ENCODE measurements at regions not wholly inside any gene's neighbourhood (a gene's known extent, or its start where the extent isn't known, plus 50 kb on each side); places are given as distances from the start of the nearest gene placed in this dataset.

DNA sequence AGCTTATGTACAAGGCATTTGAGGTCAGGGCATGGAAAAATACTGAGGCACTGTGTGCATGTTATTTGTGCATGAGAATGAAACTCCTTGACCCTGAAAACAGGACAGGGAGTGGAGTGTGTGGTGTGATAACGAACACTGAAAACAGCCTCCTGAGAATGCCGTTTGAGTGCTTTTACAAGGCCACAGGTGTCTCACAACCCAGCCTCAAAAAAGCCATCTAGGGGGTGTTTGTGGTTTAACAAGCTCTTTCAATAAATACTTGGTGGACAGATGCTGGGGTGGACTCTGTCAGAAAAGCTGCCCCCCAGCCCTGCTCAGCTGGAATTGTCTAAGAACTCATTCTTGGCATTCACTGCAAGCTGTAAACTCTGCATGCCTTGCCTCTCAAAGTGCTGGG lies 94.0 kb upstream of the SLC25A48 start (continued):
- TF ChIP-seq RXRA (IDR thresholded peaks at IDR 0.05; ENCODE audit: borderline replicate concordance, low read depth) = no peak

DNA sequence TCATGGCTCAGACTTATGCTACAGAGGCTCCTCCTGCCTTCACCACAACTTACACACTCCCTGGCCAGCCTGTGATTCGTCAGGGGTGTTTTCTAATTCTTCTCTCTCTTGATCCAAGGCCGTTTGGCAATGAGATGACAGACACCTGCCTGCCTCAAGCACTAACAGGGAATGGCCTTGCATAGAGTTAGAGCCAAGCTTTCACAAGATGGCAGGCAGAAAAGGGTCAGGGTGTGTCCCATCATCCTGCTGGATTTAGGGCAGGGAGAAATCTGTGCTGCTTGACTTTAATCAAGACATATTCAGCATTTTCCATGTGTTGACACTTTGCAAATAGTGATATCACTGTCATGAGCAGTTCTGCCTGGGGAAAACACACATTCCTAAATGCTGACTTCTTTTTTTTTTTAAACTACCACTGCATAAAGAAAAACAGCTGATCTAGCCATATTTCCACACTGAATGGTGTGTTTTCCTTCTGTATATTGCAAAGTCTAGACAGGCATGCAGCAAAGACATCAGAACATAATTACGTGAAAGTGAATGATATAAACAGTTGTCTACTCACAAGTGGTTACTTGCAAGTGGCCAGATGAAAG lies 95.0 kb upstream of the SLC25A48 start:
- Histone ChIP-seq H4K20me1 (ENCODE audit: insufficient read depth) (no peaks in the 10 kb centered on the region), H3K27me3 (ENCODE audit: insufficient read depth) (peaks cover 5% of the 10 kb centered on the region; the same call in 1 of the 2 replicates), H3K79me2 (ENCODE audit: insufficient read depth) (no peaks in the 10 kb centered on the region), H2AFZ (ENCODE audit: low read depth) (no peak overlapping the region), H3K9me2 (no peaks in the 10 kb centered on the region), H3K4me2 (no peak overlapping the region), H3K36me3 (replicated peaks in 1 of 2; ENCODE audit: control insufficient read depth in 1 of 2, insufficient read depth in 2 of 2, low read length in 1 of 2) (no peaks in the 10 kb centered on the region), H3K9me3 (no peaks in the 10 kb centered on the region), H3F3A (replicated peaks; ENCODE audit: insufficient read depth) (no peaks in the 10 kb centered on the region), H3K4me3 (ENCODE audit: low read depth in 2 of 2, low read length in 1 of 2) (no peak overlapping the region), H3K27ac (ENCODE audit: low read depth in 2 of 2, low read length in 1 of 2) (no peak overlapping the region), H3K9ac (no peak overlapping the region), H3K4me1 (ENCODE audit: control insufficient read depth in 1 of 2, insufficient read depth in 2 of 2, low read depth in 1 of 2, low read length in 1 of 2) (peaks cover 0 to 4% of the 10 kb centered on the region in 2 experiments; a peak in 1 of 4 replicates)
- no peak for DNase-seq
- ChIA-PET CTCF (no interaction called here), POLR2A (no interaction called here)
- WGBS (ENCODE audit: low lambda C conversion rate) = 11% methylated on average over 3 of the region's 3 CpGs
- TF ChIP-seq FOXM1 (IDR thresholded peaks at IDR 0.05; ENCODE audit: low read depth) = no peak
- no peak for TF ChIP-seq TCF12 (IDR thresholded peaks at IDR 0.05)
- no peak for TF ChIP-seq RFX5 (IDR thresholded peaks at IDR 0.05; ENCODE audit: low read length)
- TF ChIP-seq FOXJ3 (CRISPR knock-in tag; IDR thresholded peaks at IDR 0.05) = no peak
- TF ChIP-seq GABPA (IDR thresholded peaks at IDR 0.05; ENCODE audit: low read depth) = no peak
- TF ChIP-seq YY1 (IDR thresholded peaks at IDR 0.05; ENCODE audit: low read depth) = no peak
- TF ChIP-seq ELF1 (IDR thresholded peaks at IDR 0.05) = no peak
- no peak for TF ChIP-seq POLR2AphosphoS5 (IDR thresholded peaks at IDR 0.05; ENCODE audit: low read depth, low read length)
- TF ChIP-seq, protein P1, sequence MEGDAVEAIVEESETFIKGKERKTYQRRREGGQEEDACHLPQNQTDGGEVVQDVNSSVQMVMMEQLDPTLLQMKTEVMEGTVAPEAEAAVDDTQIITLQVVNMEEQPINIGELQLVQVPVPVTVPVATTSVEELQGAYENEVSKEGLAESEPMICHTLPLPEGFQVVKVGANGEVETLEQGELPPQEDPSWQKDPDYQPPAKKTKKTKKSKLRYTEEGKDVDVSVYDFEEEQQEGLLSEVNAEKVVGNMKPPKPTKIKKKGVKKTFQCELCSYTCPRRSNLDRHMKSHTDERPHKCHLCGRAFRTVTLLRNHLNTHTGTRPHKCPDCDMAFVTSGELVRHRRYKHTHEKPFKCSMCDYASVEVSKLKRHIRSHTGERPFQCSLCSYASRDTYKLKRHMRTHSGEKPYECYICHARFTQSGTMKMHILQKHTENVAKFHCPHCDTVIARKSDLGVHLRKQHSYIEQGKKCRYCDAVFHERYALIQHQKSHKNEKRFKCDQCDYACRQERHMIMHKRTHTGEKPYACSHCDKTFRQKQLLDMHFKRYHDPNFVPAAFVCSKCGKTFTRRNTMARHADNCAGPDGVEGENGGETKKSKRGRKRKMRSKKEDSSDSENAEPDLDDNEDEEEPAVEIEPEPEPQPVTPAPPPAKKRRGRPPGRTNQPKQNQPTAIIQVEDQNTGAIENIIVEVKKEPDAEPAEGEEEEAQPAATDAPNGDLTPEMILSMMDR (IDR thresholded peaks at IDR 0.05) = no peak
- no peak for TF ChIP-seq SMC3 (IDR thresholded peaks at IDR 0.05; ENCODE audit: low read depth, low read length)
- TF ChIP-seq RXRA (IDR thresholded peaks at IDR 0.05; ENCODE audit: borderline replicate concordance, low read depth) = no peak
- TF ChIP-seq CHD2 (IDR thresholded peaks at IDR 0.05; ENCODE audit: low read length, partially characterized antibody) = no peak

DNA sequence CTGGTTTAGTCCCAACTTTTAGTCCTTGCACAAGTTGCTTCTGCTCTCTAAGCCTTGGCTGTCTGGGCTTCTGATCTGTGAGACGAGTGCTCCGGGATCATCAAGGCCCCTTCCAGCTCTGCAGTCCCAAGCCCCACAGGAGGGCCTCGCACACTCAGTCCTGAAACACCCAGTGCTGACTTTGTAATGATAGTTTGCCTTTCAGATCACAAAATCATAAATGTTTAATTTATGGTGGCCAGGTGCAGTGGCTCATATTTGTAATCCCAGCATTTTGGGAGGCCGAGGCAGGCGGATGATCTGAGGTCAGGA lies 95.9 kb upstream of the SLC25A48 start:
- 45% methylated on average over 5 of the region's 5 CpGs for WGBS (ENCODE audit: low lambda C conversion rate)
- H3K9me3 ChIP-seq = no peaks in the 10 kb centered on the region
- no peaks in the 10 kb centered on the region for H3K9me2 ChIP-seq
- H3F3A ChIP-seq (replicated peaks; ENCODE audit: insufficient read depth) = no peaks in the 10 kb centered on the region
- CTCF ChIA-PET = no interaction called here
- no peak overlapping the region for H2AFZ ChIP-seq (ENCODE audit: low read depth)
- no peak for DNase-seq
- peaks cover 5% of the 10 kb centered on the region; the same call in 1 of the 2 replicates for H3K27me3 ChIP-seq (ENCODE audit: insufficient read depth)
- H3K36me3 ChIP-seq (replicated peaks in 1 of 2; ENCODE audit: control insufficient read depth in 1 of 2, insufficient read depth in 2 of 2, low read length in 1 of 2) = no peaks in the 10 kb centered on the region
- H3K27ac ChIP-seq (ENCODE audit: low read depth in 2 of 2, low read length in 1 of 2) = no peak overlapping the region
- H3K9ac ChIP-seq = no peak overlapping the region
- no peak overlapping the region for H3K4me3 ChIP-seq (ENCODE audit: low read depth in 2 of 2, low read length in 1 of 2)
- no peaks in the 10 kb centered on the region for H3K79me2 ChIP-seq (ENCODE audit: insufficient read depth)
- TF ChIP-seq GATA2 (CRISPR knock-in tag; IDR thresholded peaks at IDR 0.05) (no peak), SMC3 (IDR thresholded peaks at IDR 0.05; ENCODE audit: low read depth, low read length) (no peak), ELF1 (IDR thresholded peaks at IDR 0.05) (no peak), GABPA (IDR thresholded peaks at IDR 0.05; ENCODE audit: low read depth) (no peak), TEAD4 (IDR thresholded peaks at IDR 0.05; ENCODE audit: borderline replicate concordance, insufficient read depth) (no peak), YY1 (IDR thresholded peaks at IDR 0.05; ENCODE audit: low read depth) (no peak)
- H3K4me1 ChIP-seq (ENCODE audit: control insufficient read depth in 1 of 2, insufficient read depth in 2 of 2, low read depth in 1 of 2, low read length in 1 of 2) = peaks cover 0 to 2% of the 10 kb centered on the region in 2 experiments; a peak in 1 of 4 replicates
- H4K20me1 ChIP-seq (ENCODE audit: insufficient read depth) = no peaks in the 10 kb centered on the region
- H3K4me2 ChIP-seq = no peak overlapping the region
- POLR2A ChIA-PET = no interaction called here
